ENCODE measurements at regions not wholly inside any gene's neighbourhood (a gene's known extent, or its start where the extent isn't known, plus 50 kb on each side); places are given as distances from the start of the nearest gene placed in this dataset.

DNA sequence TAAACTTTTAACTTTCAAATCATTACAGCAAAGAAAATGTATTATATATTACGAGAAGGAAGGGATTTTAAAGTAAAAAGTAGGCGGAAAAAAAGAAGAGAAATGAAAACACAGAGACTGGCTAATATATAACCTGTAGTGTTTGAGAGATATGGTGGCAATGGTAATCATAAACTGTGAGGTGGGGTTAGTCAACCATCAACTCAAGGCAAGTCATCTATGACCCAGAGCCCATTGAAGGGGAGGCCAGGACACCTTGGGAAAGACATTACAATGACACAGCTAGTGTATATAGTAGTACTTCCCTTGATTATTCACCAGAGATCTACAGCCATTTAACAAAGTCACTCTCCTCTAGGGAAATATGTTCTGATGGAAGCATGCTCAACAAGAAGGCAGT, 423.9 kb upstream of the PITX2 start:
- no peaks in the 10 kb centered on the region for H3K79me2 ChIP-seq (replicated peaks; ENCODE audit: insufficient read depth, low read length)
- H3K9ac ChIP-seq (ENCODE audit: low read length), result no peak overlapping the region
- H3K27ac ChIP-seq (ENCODE audit: low read length), result no peak overlapping the region
- no peak overlapping the region for H3K4me3 ChIP-seq (ENCODE audit: low read length)
- no peaks in the 10 kb centered on the region for H3K36me3 ChIP-seq (ENCODE audit: insufficient read depth, low read length)
- H3F3A ChIP-seq (ENCODE audit: insufficient read depth, low read length, poor library complexity, severe bottlenecking), result no peaks in the 10 kb centered on the region
- no peak overlapping the region for H3K4me2 ChIP-seq (ENCODE audit: low read length)
- no peaks in the 10 kb centered on the region for H4K20me1 ChIP-seq (ENCODE audit: insufficient read depth)
- TF ChIP-seq SMC3 (conservative IDR thresholded peaks at IDR 0.05; ENCODE audit: poor library complexity) (no peak), POLR2AphosphoS5 (IDR thresholded peaks at IDR 0.05) (no peak), TAF1 (IDR thresholded peaks at IDR 0.05; ENCODE audit: low read depth) (no peak), EZH2 (IDR thresholded peaks at IDR 0.05; ENCODE audit: borderline replicate concordance, insufficient read depth, low read length, poor library complexity, severe bottlenecking) (no peak), EP300 (conservative IDR thresholded peaks at IDR 0.05; ENCODE audit: poor library complexity, severe bottlenecking) (no peak), MXI1 (conservative IDR thresholded peaks at IDR 0.05; ENCODE audit: poor library complexity, severe bottlenecking) (no peak), RAD21 (conservative IDR thresholded peaks at IDR 0.05) (no peak)
- TF ChIP-seq, protein P1, sequence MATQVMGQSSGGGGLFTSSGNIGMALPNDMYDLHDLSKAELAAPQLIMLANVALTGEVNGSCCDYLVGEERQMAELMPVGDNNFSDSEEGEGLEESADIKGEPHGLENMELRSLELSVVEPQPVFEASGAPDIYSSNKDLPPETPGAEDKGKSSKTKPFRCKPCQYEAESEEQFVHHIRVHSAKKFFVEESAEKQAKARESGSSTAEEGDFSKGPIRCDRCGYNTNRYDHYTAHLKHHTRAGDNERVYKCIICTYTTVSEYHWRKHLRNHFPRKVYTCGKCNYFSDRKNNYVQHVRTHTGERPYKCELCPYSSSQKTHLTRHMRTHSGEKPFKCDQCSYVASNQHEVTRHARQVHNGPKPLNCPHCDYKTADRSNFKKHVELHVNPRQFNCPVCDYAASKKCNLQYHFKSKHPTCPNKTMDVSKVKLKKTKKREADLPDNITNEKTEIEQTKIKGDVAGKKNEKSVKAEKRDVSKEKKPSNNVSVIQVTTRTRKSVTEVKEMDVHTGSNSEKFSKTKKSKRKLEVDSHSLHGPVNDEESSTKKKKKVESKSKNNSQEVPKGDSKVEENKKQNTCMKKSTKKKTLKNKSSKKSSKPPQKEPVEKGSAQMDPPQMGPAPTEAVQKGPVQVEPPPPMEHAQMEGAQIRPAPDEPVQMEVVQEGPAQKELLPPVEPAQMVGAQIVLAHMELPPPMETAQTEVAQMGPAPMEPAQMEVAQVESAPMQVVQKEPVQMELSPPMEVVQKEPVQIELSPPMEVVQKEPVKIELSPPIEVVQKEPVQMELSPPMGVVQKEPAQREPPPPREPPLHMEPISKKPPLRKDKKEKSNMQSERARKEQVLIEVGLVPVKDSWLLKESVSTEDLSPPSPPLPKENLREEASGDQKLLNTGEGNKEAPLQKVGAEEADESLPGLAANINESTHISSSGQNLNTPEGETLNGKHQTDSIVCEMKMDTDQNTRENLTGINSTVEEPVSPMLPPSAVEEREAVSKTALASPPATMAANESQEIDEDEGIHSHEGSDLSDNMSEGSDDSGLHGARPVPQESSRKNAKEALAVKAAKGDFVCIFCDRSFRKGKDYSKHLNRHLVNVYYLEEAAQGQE (IDR thresholded peaks at IDR 0.05; ENCODE audit: borderline replicate concordance), result no peak
- no peaks in the 10 kb centered on the region for H3K27me3 ChIP-seq (ENCODE audit: insufficient read depth, low read depth, low read length)
- no peaks in the 10 kb centered on the region for H3K9me3 ChIP-seq (ENCODE audit: low read length)
- H3K9me2 ChIP-seq (ENCODE audit: insufficient read depth, low read length), result no peaks in the 10 kb centered on the region
- H2AFZ ChIP-seq (ENCODE audit: low read depth, low read length), result no peak overlapping the region

DNA sequence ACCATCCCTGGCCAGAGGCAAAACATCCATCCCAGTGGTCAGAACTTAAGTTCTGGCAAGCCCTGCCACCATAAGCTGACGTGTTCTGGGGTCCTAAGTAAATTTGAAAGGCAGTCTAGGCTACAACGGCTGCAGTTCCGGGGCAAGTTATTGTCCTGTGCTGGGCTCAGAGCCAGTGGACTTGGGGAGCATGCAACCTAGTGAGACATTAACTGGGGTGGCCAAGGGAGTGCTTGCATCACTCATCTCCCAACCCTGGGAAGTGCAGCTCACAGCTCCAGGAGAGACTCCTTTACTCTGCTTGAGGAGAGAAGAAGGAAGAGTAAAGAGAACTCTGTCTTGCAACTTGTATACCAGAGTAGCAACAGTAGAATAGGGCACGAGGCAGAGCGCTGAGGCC, 425.4 kb upstream of the PITX2 start:
- Histone ChIP-seq H3K36me3 (ENCODE audit: insufficient read depth, low read length) (no peaks in the 10 kb centered on the region), H3K27ac (ENCODE audit: low read length) (no peak overlapping the region), H3K79me2 (replicated peaks; ENCODE audit: insufficient read depth, low read length) (no peaks in the 10 kb centered on the region), H3K9ac (ENCODE audit: low read length) (no peak overlapping the region), H3K4me2 (ENCODE audit: low read length) (no peak overlapping the region), H3K27me3 (ENCODE audit: insufficient read depth, low read depth, low read length) (no peaks in the 10 kb centered on the region), H4K20me1 (ENCODE audit: insufficient read depth) (no peaks in the 10 kb centered on the region), H3K9me3 (ENCODE audit: low read length) (no peaks in the 10 kb centered on the region), H2AFZ (ENCODE audit: low read depth, low read length) (no peak overlapping the region), H3K4me3 (ENCODE audit: low read length) (no peak overlapping the region), H3F3A (ENCODE audit: insufficient read depth, low read length, poor library complexity, severe bottlenecking) (no peaks in the 10 kb centered on the region), H3K9me2 (ENCODE audit: insufficient read depth, low read length) (no peaks in the 10 kb centered on the region)
- TF ChIP-seq, protein P1 (IDR thresholded peaks at IDR 0.05; ENCODE audit: borderline replicate concordance), result no peak
- TF ChIP-seq MXI1 (conservative IDR thresholded peaks at IDR 0.05; ENCODE audit: poor library complexity, severe bottlenecking) (no peak), POLR2AphosphoS5 (IDR thresholded peaks at IDR 0.05) (no peak), SMC3 (conservative IDR thresholded peaks at IDR 0.05; ENCODE audit: poor library complexity) (no peak), EP300 (conservative IDR thresholded peaks at IDR 0.05; ENCODE audit: poor library complexity, severe bottlenecking) (no peak), RAD21 (conservative IDR thresholded peaks at IDR 0.05) (no peak), TAF1 (IDR thresholded peaks at IDR 0.05; ENCODE audit: low read depth) (no peak), EZH2 (IDR thresholded peaks at IDR 0.05; ENCODE audit: borderline replicate concordance, insufficient read depth, low read length, poor library complexity, severe bottlenecking) (no peak)
- TF ChIP-seq, protein P2, sequence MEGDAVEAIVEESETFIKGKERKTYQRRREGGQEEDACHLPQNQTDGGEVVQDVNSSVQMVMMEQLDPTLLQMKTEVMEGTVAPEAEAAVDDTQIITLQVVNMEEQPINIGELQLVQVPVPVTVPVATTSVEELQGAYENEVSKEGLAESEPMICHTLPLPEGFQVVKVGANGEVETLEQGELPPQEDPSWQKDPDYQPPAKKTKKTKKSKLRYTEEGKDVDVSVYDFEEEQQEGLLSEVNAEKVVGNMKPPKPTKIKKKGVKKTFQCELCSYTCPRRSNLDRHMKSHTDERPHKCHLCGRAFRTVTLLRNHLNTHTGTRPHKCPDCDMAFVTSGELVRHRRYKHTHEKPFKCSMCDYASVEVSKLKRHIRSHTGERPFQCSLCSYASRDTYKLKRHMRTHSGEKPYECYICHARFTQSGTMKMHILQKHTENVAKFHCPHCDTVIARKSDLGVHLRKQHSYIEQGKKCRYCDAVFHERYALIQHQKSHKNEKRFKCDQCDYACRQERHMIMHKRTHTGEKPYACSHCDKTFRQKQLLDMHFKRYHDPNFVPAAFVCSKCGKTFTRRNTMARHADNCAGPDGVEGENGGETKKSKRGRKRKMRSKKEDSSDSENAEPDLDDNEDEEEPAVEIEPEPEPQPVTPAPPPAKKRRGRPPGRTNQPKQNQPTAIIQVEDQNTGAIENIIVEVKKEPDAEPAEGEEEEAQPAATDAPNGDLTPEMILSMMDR (IDR thresholded peaks at IDR 0.05; ENCODE audit: poor library complexity, severe bottlenecking), result no peak
